Embryonic facial prominence (tissue), 1 donor: ENCODE measurements at regions not wholly inside any gene's neighbourhood (a gene's known extent, or its start where the extent isn't known, plus 50 kb on each side); places are given as distances from the start of the nearest gene placed in this dataset.

Source experiments
- DNase-seq: peaks from one replicate; pipeline ENCODE4 v3.0.0-alpha.2; 2016; ENCODE audit errors: extremely low spot score

GRCh38 chr17:13736916-13737315 lies 135.2 kb upstream of the HS3ST3A1 start:
- no peak for DNase-seq

DNA sequence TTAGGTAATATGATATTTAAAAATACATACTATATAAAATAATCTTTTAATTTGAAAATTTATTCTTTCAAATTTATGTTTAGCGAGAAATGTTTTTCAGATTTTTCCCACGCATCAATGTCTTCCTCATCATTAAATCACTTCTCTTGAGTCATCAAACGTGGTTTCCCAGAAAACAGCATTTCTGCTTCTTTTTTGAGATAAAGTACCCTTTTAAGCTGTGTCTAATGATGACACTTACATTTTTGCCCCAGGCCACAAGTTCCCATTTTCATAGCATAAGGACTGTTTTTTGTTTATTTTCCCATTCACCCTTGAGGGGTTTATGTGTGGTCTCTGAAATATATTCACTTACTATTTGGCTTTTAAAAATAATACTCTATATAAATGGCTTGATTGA lies 139.0 kb upstream of the HS3ST3A1 start:
- no peak for DNase-seq

GRCh38 chr17:13741744-13742143 lies 140.0 kb upstream of the HS3ST3A1 start:
- no peak for DNase-seq

DNA sequence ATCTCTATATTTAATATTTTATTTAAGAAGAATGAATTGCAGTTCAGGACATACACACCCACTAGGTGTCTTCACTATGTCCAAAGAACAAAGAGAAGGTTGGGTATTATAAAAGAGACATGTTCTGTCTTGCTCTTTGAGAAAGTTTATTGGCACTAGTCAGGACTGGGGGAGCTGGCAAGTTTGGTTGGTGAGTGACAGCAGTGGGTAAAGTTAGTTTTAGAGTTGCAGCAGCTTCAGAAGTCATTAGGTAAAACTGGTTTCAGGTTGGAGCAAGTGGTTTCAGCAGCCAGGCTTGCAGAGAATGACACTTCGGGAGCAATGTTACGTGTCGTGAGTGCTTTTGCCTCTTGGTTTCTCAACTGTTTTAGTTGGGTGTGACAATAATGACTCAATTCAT lies 142.2 kb upstream of the HS3ST3A1 start:
- no peak for DNase-seq

- DNase-seq, result no peak
These were observed 144.7 kb upstream of the HS3ST3A1 start for GRCh38 chr17:13746404-13746803.

- DNase-seq, result no peak
These were observed 147.6 kb upstream of the HS3ST3A1 start for GRCh38 chr17:13749166-13749890.

DNA sequence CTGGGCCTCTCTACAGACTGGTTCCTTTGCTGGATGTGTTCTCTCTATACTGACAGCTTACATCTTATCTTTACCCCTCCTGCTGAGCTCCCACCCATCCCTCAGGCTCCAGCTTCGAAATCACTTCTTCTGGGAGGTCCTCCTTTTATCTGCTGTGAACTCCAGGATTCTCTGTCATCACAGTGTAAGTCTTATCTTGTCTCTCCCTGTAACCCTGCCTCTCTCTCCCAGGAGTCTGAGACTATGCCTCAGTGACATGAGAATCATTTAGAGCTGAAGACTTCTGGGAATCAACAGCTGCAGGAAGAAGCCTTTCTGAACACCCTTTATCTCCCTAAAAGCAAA lies 148.1 kb upstream of the HS3ST3A1 start:
- DNase-seq, result no peak

DNA sequence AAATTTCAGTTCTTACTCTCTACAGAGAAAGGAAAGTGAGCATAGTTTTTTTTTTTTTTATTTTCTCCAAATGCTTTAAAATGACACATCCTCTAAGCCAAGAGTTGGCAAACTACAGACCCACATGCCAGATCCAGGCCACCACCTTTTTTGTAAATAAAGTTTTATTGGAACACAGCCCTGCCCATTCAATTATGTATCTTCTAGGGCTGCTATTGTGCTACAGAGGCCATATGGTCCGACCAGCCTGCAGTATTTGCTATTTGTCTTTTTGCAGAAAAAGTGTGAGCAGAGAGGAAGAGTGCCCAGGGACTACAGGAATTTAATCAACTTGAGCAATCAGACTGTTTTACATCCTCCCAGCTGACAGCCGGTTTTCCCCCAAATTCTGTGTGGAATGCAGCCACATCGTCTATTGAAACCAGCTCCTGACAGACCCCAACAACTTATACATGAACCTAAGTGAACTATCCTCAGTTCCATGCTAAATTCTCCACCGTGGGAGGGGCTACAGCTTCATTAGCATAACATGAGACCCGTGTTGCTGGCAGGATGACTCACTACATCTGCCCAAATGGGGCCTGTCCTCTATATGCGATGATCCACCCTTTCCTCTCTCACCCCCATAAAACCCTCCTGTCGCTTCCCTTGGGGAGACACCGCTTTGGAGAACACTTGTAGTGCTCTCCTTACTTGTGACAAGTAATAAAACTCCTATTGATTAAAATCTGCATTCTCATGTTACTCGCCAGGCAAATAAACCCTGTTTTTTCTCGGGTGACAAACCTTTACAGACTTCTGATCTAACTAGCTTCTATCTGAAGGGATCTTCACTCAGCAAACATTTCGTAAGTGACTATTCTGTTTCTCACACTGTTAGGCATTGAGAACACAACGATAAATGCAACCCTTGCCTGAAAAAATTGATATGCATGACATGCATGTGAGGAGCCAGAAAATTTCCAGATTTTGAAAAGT lies 149.4 kb upstream of the HS3ST3A1 start:
- no peak for DNase-seq

- no peak for DNase-seq
These were observed 151.4 kb upstream of the HS3ST3A1 start for GRCh38 chr17:13753154-13753553.

DNA sequence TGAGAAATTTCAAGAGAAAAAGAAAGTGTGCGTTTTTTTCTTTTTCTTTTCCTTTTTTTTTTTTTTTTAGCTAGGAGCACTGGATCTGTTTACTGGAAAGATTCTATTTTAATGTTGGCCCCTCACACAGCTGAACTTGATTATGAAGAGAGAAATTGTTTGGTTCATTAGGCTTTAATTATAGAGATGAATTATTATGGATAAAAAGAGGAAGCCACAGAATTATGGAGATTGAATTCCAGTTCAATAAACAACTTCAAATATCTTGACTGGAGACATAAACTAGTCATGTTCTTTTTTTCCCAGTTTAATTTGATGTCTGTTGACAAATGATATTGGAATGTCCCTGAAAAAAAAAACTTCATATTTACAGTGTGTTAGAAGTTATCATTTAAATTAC lies 152.0 kb upstream of the HS3ST3A1 start:
- DNase-seq, result no peak

DNA sequence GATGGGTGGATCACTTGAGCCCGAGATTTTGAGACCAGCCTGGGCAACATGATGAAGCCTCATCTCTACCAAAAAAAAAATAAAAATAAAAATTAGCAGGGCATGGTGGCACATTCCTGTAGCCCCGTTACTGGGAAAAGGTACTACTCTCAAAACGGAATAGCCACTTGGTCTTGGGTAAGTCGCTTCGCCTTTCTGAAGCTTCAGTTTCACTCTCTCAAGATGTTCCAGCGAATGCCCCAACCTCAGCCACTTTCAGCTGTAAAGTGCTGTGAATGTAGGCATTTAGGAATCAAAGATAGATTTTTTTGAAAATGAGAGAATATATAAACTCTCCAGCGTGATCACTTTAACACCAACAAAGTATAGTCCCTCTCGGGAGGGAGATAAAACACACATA lies 154.1 kb upstream of the HS3ST3A1 start:
- no peak for DNase-seq

DNA sequence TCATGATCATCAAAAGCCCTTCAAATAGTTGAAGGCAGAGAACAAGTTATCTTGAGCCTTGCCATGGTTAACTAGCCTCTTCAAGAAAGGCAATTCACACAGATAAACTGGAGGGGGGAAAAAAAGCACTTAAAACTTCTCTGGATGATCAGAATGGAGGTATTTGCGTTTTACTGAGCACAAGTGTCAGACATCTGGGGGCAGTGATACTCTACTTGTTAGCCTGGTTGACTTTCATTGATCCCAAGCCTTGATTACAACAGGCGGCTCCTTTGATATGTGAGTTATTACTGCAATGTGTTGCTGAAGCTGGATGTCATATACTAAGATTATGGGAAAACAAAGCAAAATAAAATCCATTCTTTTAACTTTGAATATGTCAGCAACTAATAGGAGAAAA lies 155.0 kb upstream of the HS3ST3A1 start:
- DNase-seq, result no peak

DNA sequence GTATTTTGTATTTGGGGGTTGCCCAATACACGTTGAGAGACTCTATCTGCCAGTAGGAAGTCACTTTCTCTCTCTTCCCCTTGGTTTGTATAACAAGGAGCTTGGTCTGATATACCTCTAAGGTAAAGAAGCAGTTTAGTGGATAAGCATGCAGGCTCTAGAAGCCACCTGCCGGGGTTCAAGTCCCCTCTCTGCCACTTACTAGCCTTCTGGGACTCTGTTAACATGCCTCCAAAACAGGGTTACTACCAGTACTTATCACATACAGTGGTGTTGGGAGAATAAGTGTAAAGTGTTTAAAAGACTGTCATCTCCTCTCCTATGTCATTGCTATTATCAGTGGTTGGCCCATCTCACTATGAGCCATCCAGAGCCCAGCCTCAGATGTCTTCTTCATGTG lies 156.1 kb upstream of the HS3ST3A1 start:
- no peak for DNase-seq

DNA sequence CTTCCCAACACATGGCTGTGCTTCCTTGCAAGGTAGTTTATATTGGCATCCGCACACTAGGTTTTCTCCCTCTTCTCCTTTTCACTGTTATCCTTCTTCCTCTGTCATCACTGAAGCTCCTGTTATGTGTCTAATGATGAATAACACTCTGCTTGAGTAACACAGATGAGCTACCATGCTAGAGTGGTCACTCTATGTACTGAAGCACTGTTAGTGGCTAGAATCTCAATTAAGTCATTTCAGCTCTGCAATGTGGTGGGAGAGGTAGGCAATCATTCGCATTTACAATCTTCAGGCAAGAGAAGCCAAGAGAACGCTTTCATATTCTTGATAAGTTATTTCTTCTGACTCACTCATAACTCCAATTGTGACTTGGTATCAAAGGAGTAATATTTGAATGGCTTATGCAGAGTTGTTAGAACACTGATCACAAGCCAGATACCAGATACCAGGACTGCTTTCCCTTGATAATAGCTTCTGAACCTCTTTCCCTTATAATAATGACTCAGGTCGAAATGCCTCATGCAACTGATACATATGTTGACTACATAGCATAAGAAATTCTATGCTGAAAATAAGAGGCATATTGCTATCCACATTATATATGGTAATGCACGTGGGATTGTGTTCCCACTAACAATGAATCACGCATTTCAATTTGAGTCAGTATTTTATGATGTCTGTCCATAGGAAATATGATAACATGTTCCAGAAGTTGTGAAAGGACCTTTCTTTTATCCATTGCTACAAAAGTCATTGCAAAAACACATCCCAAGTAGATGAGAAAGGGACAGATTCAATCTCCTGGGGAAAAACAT lies 158.0 kb upstream of the HS3ST3A1 start:
- DNase-seq, result no peak

DNA sequence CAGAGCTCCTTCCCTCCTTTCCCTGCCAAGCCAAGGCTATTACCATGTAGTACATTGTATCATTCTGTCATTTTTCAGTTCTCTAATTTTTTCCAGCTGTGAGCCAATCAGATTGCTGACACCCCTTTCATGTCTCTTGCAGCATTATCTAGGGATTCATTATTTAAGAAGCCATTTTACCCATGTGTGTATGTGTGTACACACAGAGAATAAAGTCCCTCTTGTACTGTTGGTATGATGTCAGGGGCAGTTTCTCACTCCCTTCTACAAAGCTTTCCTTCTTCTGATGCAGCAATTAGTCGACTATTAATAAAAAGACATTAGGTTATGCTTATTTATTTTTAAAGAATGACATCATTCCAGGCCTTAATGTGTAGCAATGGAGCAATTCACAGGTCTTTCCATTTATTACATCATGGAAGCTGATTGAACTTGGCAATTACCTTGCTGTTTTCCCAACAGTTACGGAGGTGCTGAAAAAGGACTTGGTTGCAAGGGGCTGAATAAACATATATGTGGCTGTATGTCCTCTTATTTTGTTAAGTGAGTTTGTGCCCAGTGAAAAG lies 159.4 kb upstream of the HS3ST3A1 start:
- DNase-seq, result no peak

DNA sequence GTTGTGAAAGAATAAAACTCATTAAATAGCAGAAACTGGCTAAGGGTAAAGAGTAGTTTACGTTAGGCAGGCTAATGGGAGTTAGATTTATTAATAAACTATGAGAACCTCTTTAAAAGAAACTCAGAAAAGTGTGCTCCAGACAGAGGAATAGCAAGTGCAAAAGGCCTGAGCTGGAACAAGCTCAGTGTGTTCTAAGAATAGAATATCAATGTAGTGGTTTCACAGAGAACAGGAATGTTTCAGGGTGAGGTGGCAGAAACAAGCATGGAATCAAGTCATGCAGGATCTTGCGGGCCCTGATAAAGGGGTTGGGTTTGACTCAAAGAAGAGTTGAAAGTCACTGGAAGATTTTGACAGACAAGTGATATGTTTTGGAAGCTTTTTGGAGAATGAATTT lies 164.0 kb upstream of the HS3ST3A1 start:
- DNase-seq, result no peak

- DNase-seq, result no peak
These were observed 169.0 kb upstream of the HS3ST3A1 start for GRCh38 chr17:13770702-13771101.

- no peak for DNase-seq
These were observed 173.7 kb upstream of the HS3ST3A1 start for GRCh38 chr17:13775450-13775849.

GRCh38 chr17:13776027-13776551 lies 174.4 kb upstream of the HS3ST3A1 start:
- no peak for DNase-seq

DNA sequence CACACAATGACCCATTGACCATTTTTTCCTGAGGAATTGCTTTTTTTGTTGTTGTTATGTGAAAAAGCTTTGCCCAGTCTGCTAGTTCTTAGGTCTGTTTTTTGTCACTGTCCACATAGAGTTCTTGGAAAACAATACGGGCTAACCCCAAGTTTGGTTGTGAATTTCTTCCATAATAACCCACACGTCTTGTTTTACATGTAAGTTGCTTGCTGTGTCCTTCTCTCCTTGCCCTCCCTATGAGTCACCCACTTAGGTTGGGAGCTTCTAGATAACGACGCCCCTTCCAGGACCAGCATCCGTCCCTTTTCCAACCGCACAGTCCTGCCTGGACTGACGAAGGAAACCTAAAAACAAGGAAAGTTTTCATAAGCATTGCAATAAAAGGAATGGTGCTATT lies 175.3 kb upstream of the HS3ST3A1 start:
- DNase-seq, result no peak

- no peak for DNase-seq
These were observed 182.8 kb upstream of the HS3ST3A1 start for GRCh38 chr17:13784434-13785095.
